Suprapubic skin (tissue), 4 donors: ENCODE measurements at regions not wholly inside any gene's neighbourhood (a gene's known extent, or its start where the extent isn't known, plus 50 kb on each side); places are given as distances from the start of the nearest gene placed in this dataset.

Source experiments
- CTCF ChIP-seq, 2 donors: fragments of 200-600 bp in 1 of 2; fragments of 450-650 bp in 1 of 2; sonication (generic) in 1 of 2; IDR thresholded peaks; one replicate each; pipeline ENCODE4 v1.5.1; 2016 to 2019; ENCODE audit warnings: antibody characterized with exemption in 2 of 2, mild to moderate bottlenecking in 1 of 2, moderate library complexity in 1 of 2
- EP300 ChIP-seq: sonication (generic); formaldehyde crosslinking; IDR thresholded peaks from one replicate; pipeline ENCODE4 v1.6.1; 2017; ENCODE audit warnings: antibody characterized with exemption
- POLR2A ChIP-seq, 2 donors: fragments of 450-650 bp; IDR thresholded peaks; one replicate each; pipeline ENCODE4 v1.6.1; 2017; ENCODE audit warnings: antibody characterized with exemption in 2 of 2, mild to moderate bottlenecking in 2 of 2, moderate library complexity in 2 of 2
- POLR2AphosphoS5 ChIP-seq, 3 donors: sonication (generic); formaldehyde crosslinking; IDR thresholded peaks; one replicate each; pipeline ENCODE4 v1.6.1; 2017; ENCODE audit warnings: antibody characterized with exemption in 3 of 3

- TF ChIP-seq CTCF (IDR thresholded peaks at IDR 0.05): no peak
- TF ChIP-seq POLR2A (IDR thresholded peaks at IDR 0.05): no peak
- TF ChIP-seq EP300: no peak
- TF ChIP-seq POLR2AphosphoS5 (IDR thresholded peaks at IDR 0.05): no peak
Measured at GRCh38 chr9:79813258-79813638, 241.5 kb downstream of the TLE4 start.
